GM18502 (cell line): ENCODE measurements at regions not wholly inside any gene's neighbourhood (a gene's known extent, or its start where the extent isn't known, plus 50 kb on each side); places are given as distances from the start of the nearest gene placed in this dataset.

Experiments
- ATAC-seq: cut with Tn5 transposase; IDR thresholded peaks from one replicate; pipeline ENCODE4 v1.9.1; 2021; ENCODE audit warnings: mild to moderate bottlenecking; ENCODE audit not compliant: unreplicated experiment, poor library complexity

- ATAC-seq = no peak
Measured at GRCh38 chr20:52668626-52669025, 303.5 kb upstream of the TSHZ2 start.

GRCh38 chr20:52667358-52667757 is 304.8 kb upstream of the TSHZ2 start:
- no peak for ATAC-seq

GRCh38 chr20:52665441-52665840 is 306.7 kb upstream of the TSHZ2 start:
- ATAC-seq = no peak

- ATAC-seq = no peak
Measured at GRCh38 chr20:52655395-52655794, 316.8 kb upstream of the TSHZ2 start.

- ATAC-seq = no peak
Measured at GRCh38 chr20:52654567-52654966, 317.6 kb upstream of the TSHZ2 start.

GRCh38 chr20:52652271-52652670 is 319.9 kb upstream of the TSHZ2 start:
- no peak for ATAC-seq

GRCh38 chr20:52649727-52650126 is 322.4 kb upstream of the TSHZ2 start:
- ATAC-seq = no peak

- ATAC-seq = no peak
Measured at GRCh38 chr20:52645822-52646221, 326.3 kb upstream of the TSHZ2 start.

GRCh38 chr20:52643034-52643433 is 329.1 kb upstream of the TSHZ2 start:
- ATAC-seq = no peak

GRCh38 chr20:52637201-52637600 is 335.0 kb upstream of the TSHZ2 start:
- ATAC-seq = no peak

- no peak for ATAC-seq
Measured at GRCh38 chr20:52631469-52631868, 340.7 kb upstream of the TSHZ2 start.

GRCh38 chr20:52630138-52630537 is 342.0 kb upstream of the TSHZ2 start:
- no peak for ATAC-seq

- ATAC-seq = no peak
Measured at GRCh38 chr20:52624281-52624680, 347.9 kb upstream of the TSHZ2 start.

GRCh38 chr20:52622081-52622480 is 350.1 kb upstream of the TSHZ2 start:
- no peak for ATAC-seq

- no peak for ATAC-seq
Measured at GRCh38 chr20:52621401-52621800, 350.8 kb upstream of the TSHZ2 start.

- ATAC-seq = no peak
Measured at GRCh38 chr20:52619671-52620070, 352.5 kb upstream of the TSHZ2 start.

- ATAC-seq = no peak
Measured at GRCh38 chr20:52619101-52619500, 353.1 kb upstream of the TSHZ2 start.

GRCh38 chr20:52616629-52617028 is 355.5 kb upstream of the TSHZ2 start:
- no peak for ATAC-seq

- ATAC-seq = no peak
Measured at GRCh38 chr20:52614051-52614863, 357.9 kb upstream of the TSHZ2 start.

GRCh38 chr20:52612046-52612632 is 360.0 kb upstream of the TSHZ2 start:
- ATAC-seq = no peak

- ATAC-seq = no peak
Measured at GRCh38 chr20:52610749-52611148, 361.4 kb upstream of the TSHZ2 start.
